ENCODE measurements at regions not wholly inside any gene's neighbourhood (a gene's known extent, or its start where the extent isn't known, plus 50 kb on each side); places are given as distances from the start of the nearest gene placed in this dataset.

- FAIRE-seq (no peak), DNase-seq (ENCODE audit: low read depth in 1 of 2, low spot score in 2 of 2) (no peak)
- Histone ChIP-seq H3K4ac (replicated peaks; ENCODE audit: insufficient read length, low read depth, low read length) (no peak overlapping the region), H2BK5ac (ENCODE audit: low read depth, low read length) (no peak overlapping the region), H3K79me2 (ENCODE audit: control insufficient read depth in 1 of 2, insufficient read depth in 2 of 2, low read length in 2 of 2) (no peaks in the 10 kb centered on the region), H3K9me3 (ENCODE audit: insufficient read depth in 2 of 2, low read depth in 1 of 2, low read length in 1 of 2) (peaks cover 0 to 3% of the 10 kb centered on the region in 2 experiments; a peak in 1 of 4 replicates), H3K36me3 (ENCODE audit: control insufficient read depth in 2 of 4, insufficient read depth in 4 of 4, low read length in 3 of 4) (no peaks in the 10 kb centered on the region), H3K23me2 (ENCODE audit: low read depth, low read length) (no peaks in the 10 kb centered on the region), H4K5ac (ENCODE audit: insufficient read length, low read depth, low read length) (no peak overlapping the region), H3K27me3 (replicated peaks in 1 of 4; ENCODE audit: control insufficient read depth in 3 of 4, extremely low read depth in 1 of 4, insufficient read depth in 3 of 4, low read length in 3 of 4) (no peaks in the 10 kb centered on the region), H2BK20ac (ENCODE audit: low read length) (no peak overlapping the region), H4K20me1 (replicated peaks in 1 of 2; ENCODE audit: control insufficient read depth in 1 of 2, insufficient read depth in 2 of 2, low read length in 2 of 2) (no peaks in the 10 kb centered on the region), H3K4me3 (ENCODE audit: extremely low read depth in 1 of 4, insufficient read depth in 2 of 4, low read depth in 3 of 4, low read length in 4 of 4) (no peak overlapping the region), H3K18ac (ENCODE audit: extremely low read depth, low read length) (no peak overlapping the region), H3K23ac (ENCODE audit: insufficient read length) (no peak overlapping the region), H2BK12ac (ENCODE audit: low read depth, low read length) (no peak overlapping the region), H3K14ac (ENCODE audit: insufficient read length) (no peak overlapping the region), H2BK120ac (replicated peaks; ENCODE audit: low read depth, low read length) (no peak overlapping the region), H3K9ac (replicated peaks in 1 of 4; ENCODE audit: extremely low read depth in 1 of 4, low read depth in 3 of 4, low read length in 3 of 4) (no peak overlapping the region), H2BK15ac (ENCODE audit: low read length) (no peak overlapping the region), H2AFZ (ENCODE audit: low read length) (no peak overlapping the region), H3K4me2 (ENCODE audit: insufficient read depth in 1 of 2, low read depth in 2 of 2, low read length in 2 of 2) (no peak overlapping the region), H3K4me1 (replicated peaks in 1 of 4; ENCODE audit: control insufficient read depth in 3 of 4, insufficient read depth in 4 of 4, low read length in 3 of 4) (peaks cover 0 to 2% (median 0%) of the 10 kb centered on the region in 4 experiments; a peak in 1 of 7 replicates), H4K8ac (ENCODE audit: extremely low read depth, insufficient read depth, low read length) (no peak overlapping the region), H3K79me1 (ENCODE audit: low read depth, low read length) (no peaks in the 10 kb centered on the region), H4K91ac (replicated peaks; ENCODE audit: insufficient read length, low read length) (no peak overlapping the region), H3K56ac (replicated peaks; ENCODE audit: insufficient read length, low read depth, low read length) (no peak overlapping the region), H3K27ac (ENCODE audit: low read depth, low read length) (no peak overlapping the region), H2AK5ac (ENCODE audit: low read depth, low read length) (no peak overlapping the region)
- POLR2A ChIA-PET (ENCODE audit: partially characterized antibody): interaction anchor here (1.0 kb wide), 1 partner anchor 10 kb away, joined by 3 read pairs; no protein-coding TSS in a partner anchor
- CTCF ChIA-PET (ENCODE audit: partially characterized antibody): interaction anchor here (0.6 to 3.0 kb wide), 10 partner anchors 10 to 1978 kb away, joined by 3 to 8 read pairs (median 4); no protein-coding TSS in a partner anchor
- WGBS, 2 experiments (ENCODE audit: extremely low coverage in 1 of 2, insufficient coverage in 1 of 2, insufficient read length in 1 of 2, insufficient replicate concordance in 2 of 2, low coverage in 1 of 2, low lambda C conversion rate in 2 of 2, missing lambda C conversion rate in 1 of 2): 95% methylated on average over 3 of the region's 3 CpGs; no CpG with 5 or more reads in 1 of the 2 experiments
- TF ChIP-seq BCL11A (IDR thresholded peaks at IDR 0.05; ENCODE audit: low read depth in 2 of 2, low read length in 2 of 2) (no peak), FOSL1 (IDR thresholded peaks at IDR 0.05; ENCODE audit: insufficient read depth, low read depth, low read length) (no peak), ATF3 (IDR thresholded peaks at IDR 0.05; ENCODE audit: insufficient read depth, low read depth, low read length) (no peak), BRCA1 (IDR thresholded peaks at IDR 0.05; ENCODE audit: low read depth, low read length) (no peak), RXRA (IDR thresholded peaks at IDR 0.05; ENCODE audit: insufficient read depth, low read depth, low read length) (no peak), JUND (IDR thresholded peaks at IDR 0.05; ENCODE audit: low read length) (no peak)
Observed at GRCh38 chr4:112075906-112076305, 69.3 kb upstream of the FAM241A start.
